Medulla oblongata (tissue), 1 donor: ENCODE measurements at regions not wholly inside any gene's neighbourhood (a gene's known extent, or its start where the extent isn't known, plus 50 kb on each side); places are given as distances from the start of the nearest gene placed in this dataset.

Experiments
- DNase-seq: peaks from one replicate; pipeline ENCODE4 v3.0.0-alpha.2; 2015; ENCODE audit errors: extremely low spot score

DNA sequence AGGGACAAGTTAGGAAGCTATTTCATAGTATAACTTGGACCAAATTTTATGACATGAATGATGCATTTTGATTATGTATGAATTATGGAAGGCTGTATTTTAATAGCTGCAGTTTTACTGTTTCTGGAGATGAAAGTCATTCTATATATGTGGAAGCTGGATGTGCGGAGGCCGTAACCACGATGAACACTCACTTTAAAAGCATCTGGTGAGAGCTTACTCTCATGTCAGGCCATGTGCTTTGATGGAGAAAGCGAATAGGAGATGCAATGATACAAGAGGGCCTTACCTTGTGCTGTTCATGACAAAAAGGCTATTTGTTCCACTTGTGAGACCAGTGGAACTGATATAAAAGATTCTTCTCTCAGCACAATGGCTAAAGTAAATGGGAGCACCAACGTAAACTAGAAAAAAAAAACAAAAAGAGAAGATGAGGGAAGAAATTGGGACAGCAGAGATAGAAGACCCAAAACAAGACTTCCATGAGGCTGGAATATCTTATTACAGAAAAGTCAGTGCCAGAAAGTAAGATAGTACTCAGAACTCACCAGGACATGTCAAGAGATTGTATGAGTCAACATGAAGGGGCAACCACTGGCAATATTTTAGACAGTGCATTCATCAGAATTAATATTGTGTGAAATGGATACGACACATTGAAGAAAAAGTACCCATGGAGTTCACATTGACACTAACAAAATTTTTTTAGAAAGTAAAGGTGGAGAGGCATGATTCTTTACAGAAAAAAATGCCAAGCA, 63.3 kb upstream of the GAB1 start:
- DNase-seq, result no peak

DNA sequence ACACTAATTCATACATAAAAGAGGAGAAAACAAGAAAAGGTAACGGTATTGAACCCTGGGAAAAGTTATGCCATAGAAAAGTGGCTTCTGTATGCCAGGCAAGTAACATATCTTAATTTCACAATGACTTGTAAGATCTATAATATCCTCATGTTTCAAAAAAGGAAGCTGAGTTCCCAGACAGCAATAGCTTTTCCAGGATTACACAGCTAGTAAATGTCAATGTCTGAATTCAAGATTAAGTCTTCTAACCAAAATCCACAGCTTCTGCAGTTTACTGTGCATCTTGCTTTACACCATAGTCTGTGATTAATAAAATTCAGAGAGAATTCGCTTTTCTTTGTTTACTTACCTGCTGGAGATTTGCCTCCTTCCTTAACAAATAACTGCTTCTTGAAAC, 55.8 kb upstream of the GAB1 start:
- no peak for DNase-seq

DNA sequence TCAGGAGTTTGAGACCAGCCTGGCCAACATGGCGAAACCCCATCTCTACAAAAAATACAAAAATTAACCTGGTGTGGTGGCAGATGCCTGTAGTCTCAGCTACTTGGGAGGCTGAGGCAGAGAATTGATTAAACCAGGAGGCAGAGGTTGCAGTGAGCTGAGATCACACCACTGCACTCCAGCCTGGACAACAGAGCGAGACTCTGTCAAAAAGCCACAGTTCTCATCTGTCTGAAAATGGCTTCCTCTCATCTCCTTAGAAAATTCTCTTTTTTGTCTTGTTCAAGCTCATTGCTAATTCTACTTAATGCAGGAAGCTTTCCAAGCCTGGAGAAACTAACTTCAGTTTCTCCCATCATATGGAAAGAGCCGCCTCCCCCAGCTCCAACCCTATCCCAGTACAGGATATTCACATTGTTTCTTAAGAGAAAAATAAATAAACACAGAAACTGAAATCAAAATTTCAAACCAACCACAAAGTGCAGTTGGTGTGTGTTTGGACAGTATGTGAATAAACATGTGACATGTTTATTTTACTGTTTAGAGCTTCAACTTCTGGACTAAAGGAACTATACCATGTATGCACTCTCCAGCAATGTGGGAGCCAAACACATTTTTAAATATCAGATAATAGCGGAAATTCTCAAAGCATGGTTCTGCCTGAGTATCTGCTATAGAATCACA, 55.0 kb upstream of the GAB1 start:
- DNase-seq, result no peak

DNA sequence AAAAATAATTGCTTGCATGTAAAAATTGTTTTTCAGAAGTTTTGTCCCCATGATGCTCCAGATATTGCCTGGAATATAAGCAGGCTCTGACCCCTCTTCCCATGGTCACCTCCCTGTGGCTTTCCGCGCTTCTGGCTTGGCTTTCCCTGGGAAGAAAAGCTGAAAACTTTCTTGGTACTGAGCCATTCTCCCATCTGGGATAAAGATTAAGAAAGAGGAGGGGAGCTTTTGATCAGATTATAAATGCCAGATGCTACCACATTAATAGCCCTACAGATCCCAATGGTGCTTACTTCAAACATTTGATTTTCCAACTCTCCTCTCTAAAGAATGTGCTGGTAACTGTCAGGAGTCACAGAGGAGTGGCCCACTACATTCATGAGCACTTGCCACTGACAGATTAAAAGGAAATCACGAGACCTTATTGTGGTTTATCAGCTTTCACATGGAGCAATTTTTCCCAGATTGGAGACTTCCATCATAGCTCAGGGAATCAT, 54.4 kb upstream of the GAB1 start:
- no peak for DNase-seq

DNA sequence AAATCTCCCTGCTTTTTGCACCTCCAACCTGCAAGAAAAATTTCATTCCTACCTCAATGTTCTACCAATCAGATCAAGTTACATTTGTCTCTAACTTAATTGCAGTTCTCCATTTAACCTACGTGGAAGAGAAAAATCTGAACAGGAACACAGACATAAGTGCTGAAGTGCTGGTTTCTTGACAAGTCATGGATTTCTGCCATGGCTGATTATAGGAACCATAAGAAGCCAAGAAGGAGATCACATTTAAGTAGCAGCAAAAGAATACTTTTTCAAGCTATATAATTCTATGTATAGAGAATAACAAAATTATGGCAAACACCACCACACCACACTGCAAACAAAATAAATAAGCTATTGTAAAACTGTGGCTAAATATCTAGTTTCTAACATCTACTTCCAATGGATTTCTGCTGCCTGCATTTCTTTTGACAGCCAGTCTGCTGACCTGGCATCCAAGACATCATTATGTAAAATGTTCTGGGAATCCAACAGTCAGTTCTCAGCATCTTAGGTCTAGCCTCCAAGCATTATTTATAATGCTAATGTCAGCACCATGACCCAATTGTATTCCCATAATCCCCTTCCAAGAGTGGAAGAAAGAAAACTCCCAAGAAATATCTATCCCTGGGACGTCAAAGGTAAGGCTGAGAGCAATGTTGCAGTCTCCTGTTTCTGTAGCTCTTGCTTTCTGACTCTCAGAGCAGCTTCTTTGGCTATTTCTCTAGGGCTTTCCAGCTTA, 50.8 kb upstream of the GAB1 start:
- DNase-seq, result peak; percentile 35

DNA sequence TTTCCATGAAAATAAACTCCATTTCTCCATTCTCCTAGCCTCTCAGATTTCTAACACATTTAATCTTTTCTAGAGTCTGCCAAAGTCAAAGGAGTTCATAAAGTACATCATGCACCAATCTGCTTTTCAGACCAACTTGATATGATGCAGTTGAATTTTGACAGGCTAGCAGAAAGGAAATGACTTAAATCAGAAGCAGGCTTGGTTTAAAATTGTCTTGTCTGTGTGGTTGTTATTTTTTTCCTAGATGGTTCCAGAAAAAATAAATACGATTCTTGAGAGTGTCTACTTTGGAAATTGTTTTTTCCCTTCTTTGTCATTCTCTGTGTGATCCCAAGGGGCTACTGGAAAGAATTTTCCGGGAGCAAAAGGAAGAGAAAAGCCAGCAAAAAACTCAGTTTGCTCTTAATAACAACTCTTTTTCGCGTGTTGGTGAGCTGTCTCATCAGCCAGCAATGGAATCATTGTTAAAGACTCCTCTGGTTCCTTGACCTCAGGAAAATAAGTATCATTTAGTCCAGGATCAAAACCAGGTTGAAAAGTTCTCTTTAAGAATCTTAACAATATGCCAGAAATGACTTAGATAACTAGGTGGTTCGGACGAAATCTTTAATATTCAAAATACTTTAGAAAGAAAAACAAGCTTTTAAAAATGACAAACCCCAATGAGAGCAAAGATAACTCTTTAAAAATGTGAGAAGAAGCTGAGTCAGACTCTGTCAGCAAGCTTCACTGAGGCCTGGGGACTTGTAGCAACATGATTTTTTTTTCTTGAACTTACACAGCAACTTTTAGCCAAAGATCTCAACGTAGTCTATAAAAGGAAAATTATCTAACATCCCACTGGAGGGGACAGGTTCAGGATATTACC, 49.7 kb upstream of the GAB1 start:
- peak; percentile 20 for DNase-seq
